Astrocyte of the spinal cord (primary cell): ENCODE measurements at regions not wholly inside any gene's neighbourhood (a gene's known extent, or its start where the extent isn't known, plus 50 kb on each side); places are given as distances from the start of the nearest gene placed in this dataset.

Source experiments
- DNase-seq: peaks from one replicate; pipeline ENCODE4 v3.0.0; 2011; ENCODE audit warnings: low read depth, low spot score
- H3K4me3 ChIP-seq: 2 replicates; pipeline ENCODE4 v1.5.1; 2011; ENCODE audit warnings: low read depth, mild to moderate bottlenecking, low read length, moderate library complexity
- in situ Hi-C: cut with HindIII; loops from 2 replicates; pipeline ENCODE4 v1.10.0; 2017; ENCODE audit warnings: low sequenced_read_pairs
- TF ChIP-seq, protein P1 (sequence below): IDR thresholded peaks from 2 replicates; pipeline ENCODE4 v1.5.1; 2012; ENCODE audit warnings: low read depth, mild to moderate bottlenecking, low read length, inconsistent platforms

GRCh38 chr11:105189581-105189980 is 50.0 kb upstream of the CARD18 start:
- no peak for DNase-seq
- H3K4me3 ChIP-seq, result no peak overlapping the region
- TF ChIP-seq, protein P1, sequence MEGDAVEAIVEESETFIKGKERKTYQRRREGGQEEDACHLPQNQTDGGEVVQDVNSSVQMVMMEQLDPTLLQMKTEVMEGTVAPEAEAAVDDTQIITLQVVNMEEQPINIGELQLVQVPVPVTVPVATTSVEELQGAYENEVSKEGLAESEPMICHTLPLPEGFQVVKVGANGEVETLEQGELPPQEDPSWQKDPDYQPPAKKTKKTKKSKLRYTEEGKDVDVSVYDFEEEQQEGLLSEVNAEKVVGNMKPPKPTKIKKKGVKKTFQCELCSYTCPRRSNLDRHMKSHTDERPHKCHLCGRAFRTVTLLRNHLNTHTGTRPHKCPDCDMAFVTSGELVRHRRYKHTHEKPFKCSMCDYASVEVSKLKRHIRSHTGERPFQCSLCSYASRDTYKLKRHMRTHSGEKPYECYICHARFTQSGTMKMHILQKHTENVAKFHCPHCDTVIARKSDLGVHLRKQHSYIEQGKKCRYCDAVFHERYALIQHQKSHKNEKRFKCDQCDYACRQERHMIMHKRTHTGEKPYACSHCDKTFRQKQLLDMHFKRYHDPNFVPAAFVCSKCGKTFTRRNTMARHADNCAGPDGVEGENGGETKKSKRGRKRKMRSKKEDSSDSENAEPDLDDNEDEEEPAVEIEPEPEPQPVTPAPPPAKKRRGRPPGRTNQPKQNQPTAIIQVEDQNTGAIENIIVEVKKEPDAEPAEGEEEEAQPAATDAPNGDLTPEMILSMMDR, result no peak
- in situ Hi-C loops, result no loop called here
